Transverse colon (tissue), 4 donors: ENCODE measurements at regions not wholly inside any gene's neighbourhood (a gene's known extent, or its start where the extent isn't known, plus 50 kb on each side); places are given as distances from the start of the nearest gene placed in this dataset.

Experiments
- POLR2A ChIP-seq: fragments of 450-650 bp; IDR thresholded peaks from one replicate; pipeline ENCODE4 v1.6.1; 2016; ENCODE audit warnings: antibody characterized with exemption, mild to moderate bottlenecking, moderate library complexity
- POLR2AphosphoS5 ChIP-seq, 3 donors: sonication (generic); formaldehyde crosslinking; IDR thresholded peaks; one replicate each; pipeline ENCODE4 v1.6.1; 2016; ENCODE audit warnings: antibody characterized with exemption in 3 of 3
- TF ChIP-seq, protein P1 (sequence below), 5 experiments: fragments of 200-600 bp in 3 of 5; fragments of 450-650 bp in 2 of 5; sonication (generic) in 3 of 5; IDR thresholded peaks; 1 replicate in 2 of 5; 2 replicates in 3 of 5; pipeline ENCODE4 v1.5.1; 2016 to 2017; ENCODE audit warnings: antibody characterized with exemption in 5 of 5, inconsistent platforms in 3 of 5, mild to moderate bottlenecking in 2 of 5, moderate library complexity in 1 of 5

DNA sequence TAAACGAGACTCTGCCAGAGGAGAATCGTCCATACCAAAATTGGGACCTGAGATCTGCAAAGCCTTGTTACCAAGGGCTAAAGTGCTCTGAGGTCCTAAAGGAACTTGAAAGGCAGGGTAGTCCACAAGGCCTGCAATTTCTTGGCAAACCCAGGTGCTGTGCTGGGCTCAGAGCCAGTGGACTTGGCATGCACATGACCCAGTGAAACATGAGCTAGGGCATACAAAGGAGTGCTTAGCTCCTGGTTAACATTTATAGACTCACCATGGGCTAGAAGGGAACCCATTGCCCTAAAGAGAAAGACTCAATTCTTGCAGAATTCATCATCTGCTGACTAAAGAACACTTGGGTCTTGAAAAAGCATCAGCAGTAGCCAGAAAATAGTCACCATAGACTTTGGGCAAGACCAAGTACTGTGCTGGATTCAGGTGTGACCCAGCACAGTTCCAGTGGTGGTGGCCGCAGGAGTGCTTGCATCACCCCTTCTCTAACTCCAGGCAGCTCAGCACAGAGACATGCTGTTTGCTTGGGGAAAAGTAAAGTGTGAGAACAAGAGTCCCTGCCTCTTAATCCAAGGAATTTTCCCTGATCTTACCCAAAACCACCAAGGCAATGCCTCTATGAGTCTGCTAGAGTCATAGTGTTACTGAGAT lies 1069.4 kb upstream of the ADGRL2 start:
- TF ChIP-seq, protein P1, sequence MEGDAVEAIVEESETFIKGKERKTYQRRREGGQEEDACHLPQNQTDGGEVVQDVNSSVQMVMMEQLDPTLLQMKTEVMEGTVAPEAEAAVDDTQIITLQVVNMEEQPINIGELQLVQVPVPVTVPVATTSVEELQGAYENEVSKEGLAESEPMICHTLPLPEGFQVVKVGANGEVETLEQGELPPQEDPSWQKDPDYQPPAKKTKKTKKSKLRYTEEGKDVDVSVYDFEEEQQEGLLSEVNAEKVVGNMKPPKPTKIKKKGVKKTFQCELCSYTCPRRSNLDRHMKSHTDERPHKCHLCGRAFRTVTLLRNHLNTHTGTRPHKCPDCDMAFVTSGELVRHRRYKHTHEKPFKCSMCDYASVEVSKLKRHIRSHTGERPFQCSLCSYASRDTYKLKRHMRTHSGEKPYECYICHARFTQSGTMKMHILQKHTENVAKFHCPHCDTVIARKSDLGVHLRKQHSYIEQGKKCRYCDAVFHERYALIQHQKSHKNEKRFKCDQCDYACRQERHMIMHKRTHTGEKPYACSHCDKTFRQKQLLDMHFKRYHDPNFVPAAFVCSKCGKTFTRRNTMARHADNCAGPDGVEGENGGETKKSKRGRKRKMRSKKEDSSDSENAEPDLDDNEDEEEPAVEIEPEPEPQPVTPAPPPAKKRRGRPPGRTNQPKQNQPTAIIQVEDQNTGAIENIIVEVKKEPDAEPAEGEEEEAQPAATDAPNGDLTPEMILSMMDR (IDR thresholded peaks at IDR 0.05): no peak
- TF ChIP-seq POLR2AphosphoS5 (IDR thresholded peaks at IDR 0.05) (no peak), POLR2A (no peak)
